Sigmoid colon (tissue), 3 donors: ENCODE measurements at regions not wholly inside any gene's neighbourhood (a gene's known extent, or its start where the extent isn't known, plus 50 kb on each side); places are given as distances from the start of the nearest gene placed in this dataset.
"Not testable (repeated sequence)": the region's sequence is repeated elsewhere in the genome, so short reads cannot be mapped to it uniquely, and the experiment has no call there.

Source experiments
- CTCF ChIP-seq, 4 experiments: fragments of 450-650 bp in 3 of 4; fragments of 200-600 bp in 1 of 4; IDR thresholded peaks; one replicate each; pipeline ENCODE4 v1.5.1; 2016 to 2019; ENCODE audit warnings: antibody characterized with exemption in 4 of 4, mild to moderate bottlenecking in 3 of 4, moderate library complexity in 2 of 4
- POLR2A ChIP-seq, 2 donors: fragments of 450-650 bp; IDR thresholded peaks; one replicate each; pipeline ENCODE4 v1.6.1; 2016; ENCODE audit warnings: antibody characterized with exemption in 2 of 2, mild to moderate bottlenecking in 2 of 2, moderate library complexity in 2 of 2

DNA sequence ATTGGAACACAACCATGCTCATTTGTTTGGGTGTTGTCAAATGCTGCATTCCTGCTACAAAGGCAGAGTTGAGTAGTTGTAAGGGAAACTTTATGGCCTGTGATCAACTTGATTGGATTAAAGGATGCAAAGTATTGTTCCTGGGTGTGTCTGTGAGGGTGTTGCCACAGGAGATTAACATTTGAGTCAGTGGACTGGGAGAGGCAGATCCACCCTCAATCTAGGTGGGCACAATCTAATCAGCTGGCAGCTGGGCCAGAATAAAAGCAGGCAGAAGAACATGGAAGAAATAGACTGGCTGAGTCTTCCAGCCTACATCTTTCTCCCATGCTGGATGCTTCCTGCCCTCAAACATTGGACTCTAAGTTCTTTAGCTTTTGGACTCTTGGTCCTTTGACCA, 145.6 kb upstream of the LMCD1 start:
- not testable (repeated sequence) for TF ChIP-seq CTCF, POLR2A (IDR thresholded peaks at IDR 0.05)
